ENCODE measurements at regions not wholly inside any gene's neighbourhood (a gene's known extent, or its start where the extent isn't known, plus 50 kb on each side); places are given as distances from the start of the nearest gene placed in this dataset.

DNA sequence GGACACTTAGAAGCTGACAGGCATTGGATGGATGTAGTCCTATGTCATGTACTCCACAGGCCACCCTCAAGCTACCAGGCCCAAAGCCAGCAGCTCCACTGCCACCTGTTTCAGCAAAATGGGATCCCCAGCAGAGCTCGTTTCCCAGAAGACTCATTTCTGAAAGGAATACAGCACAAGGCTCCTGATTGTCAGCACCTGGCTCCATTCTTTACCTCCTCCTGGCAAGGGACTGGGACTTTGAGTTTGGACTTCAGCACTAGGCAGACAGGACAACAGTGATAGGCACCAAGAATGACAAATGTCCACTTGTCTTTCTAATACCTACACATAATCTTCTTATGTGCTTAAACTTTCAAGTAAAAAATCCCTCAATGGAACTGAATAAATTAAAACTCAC lies 150.4 kb upstream of the RXFP2 start:
- no peaks in the 10 kb centered on the region for H3K36me3 ChIP-seq
- no peak overlapping the region for H3K4me3 ChIP-seq
- H3K4me1 ChIP-seq = no peaks in the 10 kb centered on the region
- H3K9me3 ChIP-seq = peaks cover 0 to 5% of the 10 kb centered on the region in 2 donors
- no peak overlapping the region for H3K27ac ChIP-seq
- intact Hi-C loops (cut with DNase I) = no loop called here
- H3K27me3 ChIP-seq = no peaks in the 10 kb centered on the region
- no peak for DNase-seq (ENCODE audit: low spot score in 2 of 2)
- TF ChIP-seq, protein P1, sequence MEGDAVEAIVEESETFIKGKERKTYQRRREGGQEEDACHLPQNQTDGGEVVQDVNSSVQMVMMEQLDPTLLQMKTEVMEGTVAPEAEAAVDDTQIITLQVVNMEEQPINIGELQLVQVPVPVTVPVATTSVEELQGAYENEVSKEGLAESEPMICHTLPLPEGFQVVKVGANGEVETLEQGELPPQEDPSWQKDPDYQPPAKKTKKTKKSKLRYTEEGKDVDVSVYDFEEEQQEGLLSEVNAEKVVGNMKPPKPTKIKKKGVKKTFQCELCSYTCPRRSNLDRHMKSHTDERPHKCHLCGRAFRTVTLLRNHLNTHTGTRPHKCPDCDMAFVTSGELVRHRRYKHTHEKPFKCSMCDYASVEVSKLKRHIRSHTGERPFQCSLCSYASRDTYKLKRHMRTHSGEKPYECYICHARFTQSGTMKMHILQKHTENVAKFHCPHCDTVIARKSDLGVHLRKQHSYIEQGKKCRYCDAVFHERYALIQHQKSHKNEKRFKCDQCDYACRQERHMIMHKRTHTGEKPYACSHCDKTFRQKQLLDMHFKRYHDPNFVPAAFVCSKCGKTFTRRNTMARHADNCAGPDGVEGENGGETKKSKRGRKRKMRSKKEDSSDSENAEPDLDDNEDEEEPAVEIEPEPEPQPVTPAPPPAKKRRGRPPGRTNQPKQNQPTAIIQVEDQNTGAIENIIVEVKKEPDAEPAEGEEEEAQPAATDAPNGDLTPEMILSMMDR (IDR thresholded peaks at IDR 0.05) = no peak

GRCh38 chr13:31591642-31592233 lies 147.6 kb upstream of the RXFP2 start:
- intact Hi-C loops (cut with DNase I) = no loop called here
- H3K4me1 ChIP-seq = no peaks in the 10 kb centered on the region

DNA sequence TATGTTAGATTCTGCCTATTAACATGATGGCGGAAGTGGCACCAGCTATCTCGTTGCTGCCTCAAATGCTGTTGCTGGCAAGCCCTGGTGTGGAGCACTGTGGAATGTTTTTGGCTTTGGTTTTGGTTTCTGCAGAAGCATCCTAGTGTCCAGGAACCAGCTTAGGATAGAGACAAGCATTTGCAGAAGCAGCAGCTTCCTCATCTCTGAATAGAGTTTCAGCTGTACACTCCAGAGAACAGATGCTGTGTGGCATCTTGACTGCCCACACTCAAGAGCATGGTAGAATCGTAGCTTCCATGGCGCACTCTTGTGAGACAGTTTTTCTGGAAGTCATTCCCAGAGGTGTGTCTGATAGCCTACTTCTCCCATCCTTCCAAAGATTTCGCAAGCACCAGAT lies 145.3 kb upstream of the RXFP2 start:
- no peak overlapping the region for H3K27ac ChIP-seq
- TF ChIP-seq, protein P1 (IDR thresholded peaks at IDR 0.05) = no peak
- no peak overlapping the region for H3K4me3 ChIP-seq
- intact Hi-C loops (cut with DNase I) = no loop called here
- no peaks in the 10 kb centered on the region for H3K4me1 ChIP-seq
- H3K27me3 ChIP-seq = no peaks in the 10 kb centered on the region
- DNase-seq (ENCODE audit: low spot score in 2 of 2) = no peak
- no peaks in the 10 kb centered on the region for H3K9me3 ChIP-seq
- no peaks in the 10 kb centered on the region for H3K36me3 ChIP-seq

More at GRCh38 chr13:31591642-31592233, 147.6 kb upstream of the RXFP2 start:
- Histone ChIP-seq H3K27me3 (no peaks in the 10 kb centered on the region), H3K36me3 (no peaks in the 10 kb centered on the region), H3K4me3 (no peak overlapping the region), H3K9me3 (no peaks in the 10 kb centered on the region), H3K27ac (no peak overlapping the region)
- DNase-seq (ENCODE audit: low spot score in 2 of 2) = no peak
- TF ChIP-seq, protein P1 (IDR thresholded peaks at IDR 0.05) = no peak

DNA sequence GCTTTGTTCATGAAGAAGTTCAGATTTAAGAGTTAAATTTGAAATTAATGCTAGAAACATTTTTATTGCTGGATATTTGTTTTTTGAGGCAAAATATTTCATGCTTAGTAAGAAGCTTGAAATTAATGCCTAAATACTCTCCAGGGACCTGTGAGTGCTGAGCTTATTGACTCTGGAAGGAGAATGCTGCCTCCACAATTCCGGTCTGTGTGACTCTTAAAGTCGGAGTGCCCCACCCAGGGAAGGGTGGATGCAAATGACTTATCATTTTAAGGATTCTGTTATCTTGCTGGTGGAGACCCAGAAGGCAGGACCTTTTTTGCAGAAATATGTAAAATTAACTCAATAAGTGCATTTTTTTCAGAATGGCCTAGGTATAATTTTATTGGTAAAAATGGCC lies 143.8 kb upstream of the RXFP2 start:
- Histone ChIP-seq H3K27me3 (no peaks in the 10 kb centered on the region), H3K4me3 (no peak overlapping the region), H3K9me3 (no peaks in the 10 kb centered on the region), H3K4me1 (no peaks in the 10 kb centered on the region), H3K36me3 (no peaks in the 10 kb centered on the region), H3K27ac (no peak overlapping the region)
- DNase-seq (ENCODE audit: low spot score in 2 of 2) = no peak
- intact Hi-C loops (cut with DNase I) = no loop called here
- TF ChIP-seq, protein P1 (IDR thresholded peaks at IDR 0.05) = no peak

- H3K9me3 ChIP-seq = no peaks in the 10 kb centered on the region
- no peak overlapping the region for H3K27ac ChIP-seq
- H3K4me1 ChIP-seq = no peaks in the 10 kb centered on the region
- no peak overlapping the region for H3K4me3 ChIP-seq
- H3K36me3 ChIP-seq = no peaks in the 10 kb centered on the region
- TF ChIP-seq, protein P1 (IDR thresholded peaks at IDR 0.05) = no peak
- intact Hi-C loops (cut with DNase I) = no loop called here
- no peaks in the 10 kb centered on the region for H3K27me3 ChIP-seq
- DNase-seq (ENCODE audit: low spot score in 2 of 2) = no peak
Measured at GRCh38 chr13:31598990-31599389, 140.3 kb upstream of the RXFP2 start.

Data from ascending aorta (tissue), 2 donors.